ENCODE measurements at regions not wholly inside any gene's neighbourhood (a gene's known extent, or its start where the extent isn't known, plus 50 kb on each side); places are given as distances from the start of the nearest gene placed in this dataset.

DNA sequence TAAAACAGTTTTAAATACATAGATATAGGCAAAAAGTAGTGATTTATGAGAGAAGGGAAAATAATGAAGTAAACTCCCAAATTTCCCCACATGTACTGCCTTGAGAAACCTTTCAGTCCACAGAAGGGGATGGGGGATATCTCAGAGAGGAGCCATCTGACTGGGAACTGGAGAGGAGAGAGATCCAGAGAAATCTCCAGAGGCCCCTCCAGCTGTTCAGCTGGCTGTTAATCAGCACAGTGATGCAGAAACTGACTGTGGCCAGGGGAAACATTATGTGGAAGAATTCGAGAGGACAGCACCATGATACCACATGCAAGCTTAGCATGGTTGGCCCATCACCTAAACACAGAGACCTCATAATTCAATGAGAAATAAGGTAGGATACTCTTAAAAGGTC lies 1165.9 kb upstream of the TMEM132C start:
- TF ChIP-seq TCF3 (IDR thresholded peaks at IDR 0.05; ENCODE audit: borderline replicate concordance, insufficient read depth, low read depth, low read length) (no peak), RAD21 (IDR thresholded peaks at IDR 0.05; ENCODE audit: insufficient read depth, low read depth, low read length) (no peak), MTA3 (IDR thresholded peaks at IDR 0.05; ENCODE audit: borderline replicate concordance, low read length) (no peak), CHD1 (IDR thresholded peaks at IDR 0.05; ENCODE audit: low read depth, low read length) (no peak), EZH2 (IDR thresholded peaks at IDR 0.05; ENCODE audit: borderline replicate concordance, control insufficient read depth, low read depth, low read length) (no peak), POLR2A (IDR thresholded peaks at IDR 0.05; ENCODE audit: low read depth, low read length) (no peak), SRF (IDR thresholded peaks at IDR 0.05; ENCODE audit: low read depth in 2 of 2, low read length in 2 of 2) (no peak), POLR2AphosphoS5 (IDR thresholded peaks at IDR 0.05; ENCODE audit: low read length) (no peak), TAF1 (IDR thresholded peaks at IDR 0.05; ENCODE audit: borderline replicate concordance, low read depth, low read length) (no peak), TARDBP (IDR thresholded peaks at IDR 0.05; ENCODE audit: borderline replicate concordance) (no peak)
- TF ChIP-seq, protein P1, sequence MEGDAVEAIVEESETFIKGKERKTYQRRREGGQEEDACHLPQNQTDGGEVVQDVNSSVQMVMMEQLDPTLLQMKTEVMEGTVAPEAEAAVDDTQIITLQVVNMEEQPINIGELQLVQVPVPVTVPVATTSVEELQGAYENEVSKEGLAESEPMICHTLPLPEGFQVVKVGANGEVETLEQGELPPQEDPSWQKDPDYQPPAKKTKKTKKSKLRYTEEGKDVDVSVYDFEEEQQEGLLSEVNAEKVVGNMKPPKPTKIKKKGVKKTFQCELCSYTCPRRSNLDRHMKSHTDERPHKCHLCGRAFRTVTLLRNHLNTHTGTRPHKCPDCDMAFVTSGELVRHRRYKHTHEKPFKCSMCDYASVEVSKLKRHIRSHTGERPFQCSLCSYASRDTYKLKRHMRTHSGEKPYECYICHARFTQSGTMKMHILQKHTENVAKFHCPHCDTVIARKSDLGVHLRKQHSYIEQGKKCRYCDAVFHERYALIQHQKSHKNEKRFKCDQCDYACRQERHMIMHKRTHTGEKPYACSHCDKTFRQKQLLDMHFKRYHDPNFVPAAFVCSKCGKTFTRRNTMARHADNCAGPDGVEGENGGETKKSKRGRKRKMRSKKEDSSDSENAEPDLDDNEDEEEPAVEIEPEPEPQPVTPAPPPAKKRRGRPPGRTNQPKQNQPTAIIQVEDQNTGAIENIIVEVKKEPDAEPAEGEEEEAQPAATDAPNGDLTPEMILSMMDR (IDR thresholded peaks at IDR 0.05 in 2 of 3, conservative IDR thresholded peaks at IDR 0.05 in 1 of 3; ENCODE audit: control insufficient read depth in 2 of 3, extremely low read depth in 1 of 3, insufficient read depth in 1 of 3, low read depth in 3 of 3, low read length in 3 of 3): no peak
- TF ChIP-seq, protein P2, sequence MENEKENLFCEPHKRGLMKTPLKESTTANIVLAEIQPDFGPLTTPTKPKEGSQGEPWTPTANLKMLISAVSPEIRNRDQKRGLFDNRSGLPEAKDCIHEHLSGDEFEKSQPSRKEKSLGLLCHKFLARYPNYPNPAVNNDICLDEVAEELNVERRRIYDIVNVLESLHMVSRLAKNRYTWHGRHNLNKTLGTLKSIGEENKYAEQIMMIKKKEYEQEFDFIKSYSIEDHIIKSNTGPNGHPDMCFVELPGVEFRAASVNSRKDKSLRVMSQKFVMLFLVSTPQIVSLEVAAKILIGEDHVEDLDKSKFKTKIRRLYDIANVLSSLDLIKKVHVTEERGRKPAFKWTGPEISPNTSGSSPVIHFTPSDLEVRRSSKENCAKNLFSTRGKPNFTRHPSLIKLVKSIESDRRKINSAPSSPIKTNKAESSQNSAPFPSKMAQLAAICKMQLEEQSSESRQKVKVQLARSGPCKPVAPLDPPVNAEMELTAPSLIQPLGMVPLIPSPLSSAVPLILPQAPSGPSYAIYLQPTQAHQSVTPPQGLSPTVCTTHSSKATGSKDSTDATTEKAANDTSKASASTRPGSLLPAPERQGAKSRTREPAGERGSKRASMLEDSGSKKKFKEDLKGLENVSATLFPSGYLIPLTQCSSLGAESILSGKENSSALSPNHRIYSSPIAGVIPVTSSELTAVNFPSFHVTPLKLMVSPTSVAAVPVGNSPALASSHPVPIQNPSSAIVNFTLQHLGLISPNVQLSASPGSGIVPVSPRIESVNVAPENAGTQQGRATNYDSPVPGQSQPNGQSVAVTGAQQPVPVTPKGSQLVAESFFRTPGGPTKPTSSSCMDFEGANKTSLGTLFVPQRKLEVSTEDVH (IDR thresholded peaks at IDR 0.05; ENCODE audit: low read depth, partially characterized antibody): no peak
- TF ChIP-seq, protein P3, sequence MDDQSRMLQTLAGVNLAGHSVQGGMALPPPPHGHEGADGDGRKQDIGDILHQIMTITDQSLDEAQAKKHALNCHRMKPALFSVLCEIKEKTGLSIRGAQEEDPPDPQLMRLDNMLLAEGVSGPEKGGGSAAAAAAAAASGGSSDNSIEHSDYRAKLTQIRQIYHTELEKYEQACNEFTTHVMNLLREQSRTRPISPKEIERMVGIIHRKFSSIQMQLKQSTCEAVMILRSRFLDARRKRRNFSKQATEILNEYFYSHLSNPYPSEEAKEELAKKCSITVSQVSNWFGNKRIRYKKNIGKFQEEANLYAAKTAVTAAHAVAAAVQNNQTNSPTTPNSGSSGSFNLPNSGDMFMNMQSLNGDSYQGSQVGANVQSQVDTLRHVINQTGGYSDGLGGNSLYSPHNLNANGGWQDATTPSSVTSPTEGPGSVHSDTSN (IDR thresholded peaks at IDR 0.05; ENCODE audit: insufficient replicate concordance, low read depth, low read length): no peak
